ENCODE measurements at regions not wholly inside any gene's neighbourhood (a gene's known extent, or its start where the extent isn't known, plus 50 kb on each side); places are given as distances from the start of the nearest gene placed in this dataset.

DNA sequence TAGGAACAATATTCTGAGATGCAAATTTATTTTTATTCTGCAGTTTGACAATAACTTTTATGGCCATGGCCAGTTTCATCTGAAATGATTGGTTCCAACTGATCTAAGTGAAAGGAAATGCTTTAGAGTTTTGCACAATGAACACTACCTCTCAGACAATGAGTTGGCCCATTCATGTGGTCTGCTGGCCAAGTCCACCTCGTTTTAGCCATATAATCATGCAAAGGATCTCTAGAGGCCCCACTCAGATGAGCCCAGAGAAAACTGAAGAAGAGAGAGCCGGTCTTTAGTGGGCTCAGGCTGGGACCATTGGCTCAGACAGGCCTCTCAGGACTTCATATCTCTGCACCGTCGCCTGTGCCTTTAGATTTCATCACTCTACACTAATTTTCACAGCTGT is 254.7 kb downstream of the MREG start:
- no peaks in the 10 kb centered on the region for H3K9me3 ChIP-seq
- WGBS (ENCODE audit: insufficient coverage, low coverage, low lambda C conversion rate, missing lambda C conversion rate) = 84% methylated on average over 4 of the region's 4 CpGs

DNA sequence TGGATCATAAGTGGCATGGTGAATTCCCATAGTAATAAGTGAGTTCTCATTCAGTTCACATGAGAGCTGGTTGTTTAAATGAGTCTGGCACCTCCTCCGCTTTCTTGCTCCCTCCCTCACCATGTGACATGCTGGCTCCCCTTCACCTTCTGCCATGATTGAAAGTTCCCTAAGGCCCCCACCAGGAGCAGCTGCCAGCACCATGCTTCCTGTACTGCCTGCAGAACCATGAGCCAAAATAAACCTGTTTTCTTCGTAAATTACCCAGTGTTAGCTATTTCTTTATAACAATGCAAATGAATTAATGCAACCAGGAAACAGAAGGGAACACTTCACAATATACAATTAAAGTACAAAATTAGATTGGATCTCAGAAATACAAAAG is 257.0 kb downstream of the MREG start:
- DNase-seq = no peak
- 81% methylated on average over 1 of the region's 2 CpGs for WGBS (ENCODE audit: insufficient coverage, low coverage, low lambda C conversion rate, missing lambda C conversion rate)
- Histone ChIP-seq H3K27ac (no peak overlapping the region), H3K4me3 (no peak overlapping the region), H3K4me1 (peaks cover 0 to 15% (median 0%) of the 10 kb centered on the region in 4 donors), H3K27me3 (no peaks in the 10 kb centered on the region), H3K9me3 (no peaks in the 10 kb centered on the region), H3K36me3 (no peaks in the 10 kb centered on the region)
- ATAC-seq = no peak
- no peak for TF ChIP-seq POLR2A (IDR thresholded peaks at IDR 0.05)
- TF ChIP-seq, protein P1, sequence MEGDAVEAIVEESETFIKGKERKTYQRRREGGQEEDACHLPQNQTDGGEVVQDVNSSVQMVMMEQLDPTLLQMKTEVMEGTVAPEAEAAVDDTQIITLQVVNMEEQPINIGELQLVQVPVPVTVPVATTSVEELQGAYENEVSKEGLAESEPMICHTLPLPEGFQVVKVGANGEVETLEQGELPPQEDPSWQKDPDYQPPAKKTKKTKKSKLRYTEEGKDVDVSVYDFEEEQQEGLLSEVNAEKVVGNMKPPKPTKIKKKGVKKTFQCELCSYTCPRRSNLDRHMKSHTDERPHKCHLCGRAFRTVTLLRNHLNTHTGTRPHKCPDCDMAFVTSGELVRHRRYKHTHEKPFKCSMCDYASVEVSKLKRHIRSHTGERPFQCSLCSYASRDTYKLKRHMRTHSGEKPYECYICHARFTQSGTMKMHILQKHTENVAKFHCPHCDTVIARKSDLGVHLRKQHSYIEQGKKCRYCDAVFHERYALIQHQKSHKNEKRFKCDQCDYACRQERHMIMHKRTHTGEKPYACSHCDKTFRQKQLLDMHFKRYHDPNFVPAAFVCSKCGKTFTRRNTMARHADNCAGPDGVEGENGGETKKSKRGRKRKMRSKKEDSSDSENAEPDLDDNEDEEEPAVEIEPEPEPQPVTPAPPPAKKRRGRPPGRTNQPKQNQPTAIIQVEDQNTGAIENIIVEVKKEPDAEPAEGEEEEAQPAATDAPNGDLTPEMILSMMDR (IDR thresholded peaks at IDR 0.05) = no peak
- intact Hi-C loops (cut with DNase I) = no loop called here

More for the DNA sequence above, 254.7 kb downstream of the MREG start:
- no peak for ATAC-seq
- H3K4me1 ChIP-seq = no peaks in the 10 kb centered on the region
- no peak overlapping the region for H3K27ac ChIP-seq
- no peaks in the 10 kb centered on the region for H3K27me3 ChIP-seq
- no peak overlapping the region for H3K4me3 ChIP-seq
- intact Hi-C loops (cut with DNase I) = no loop called here
- no peak for DNase-seq
- TF ChIP-seq, protein P1 (IDR thresholded peaks at IDR 0.05) = no peak
- no peak for TF ChIP-seq POLR2A (IDR thresholded peaks at IDR 0.05)
- H3K36me3 ChIP-seq = no peaks in the 10 kb centered on the region

DNA sequence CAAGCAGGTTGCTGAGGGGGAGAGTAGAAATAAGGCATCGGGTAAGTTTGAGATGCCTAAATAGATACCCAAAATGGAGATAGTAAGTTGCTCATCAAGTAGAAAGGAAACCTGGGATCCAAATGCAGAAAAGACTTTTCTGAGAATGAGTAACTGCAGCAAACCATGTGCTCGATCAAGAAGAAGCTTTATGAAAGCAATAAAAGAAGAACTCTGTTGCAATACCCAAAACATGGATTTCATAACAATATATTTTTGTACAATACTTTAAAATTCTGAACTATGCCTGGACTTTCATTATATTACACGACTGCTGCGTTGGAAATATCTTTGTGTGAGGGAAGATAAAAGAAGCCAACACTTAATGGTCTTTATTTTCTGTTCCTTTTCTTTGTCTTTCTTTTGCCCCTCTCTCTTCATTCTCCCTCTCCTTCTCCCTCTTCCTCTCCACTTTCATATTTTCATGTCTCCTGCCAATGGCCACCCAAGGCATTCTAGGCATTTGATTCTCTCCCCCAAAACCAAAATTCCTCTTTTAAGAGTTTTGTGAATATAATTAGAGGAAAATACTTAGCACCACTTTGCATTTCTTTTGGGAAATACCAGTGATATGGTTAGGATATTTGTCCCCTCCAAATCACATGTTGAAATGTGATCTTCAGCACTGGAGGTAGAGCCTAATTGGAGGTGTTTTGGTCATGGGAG is 257.6 kb downstream of the MREG start:
- TF ChIP-seq, protein P1 (IDR thresholded peaks at IDR 0.05) = no peak
- no peak for TF ChIP-seq POLR2A (IDR thresholded peaks at IDR 0.05)
- Histone ChIP-seq H3K27ac (no peak overlapping the region), H3K4me1 (peaks cover 0 to 21% (median 3%) of the 10 kb centered on the region in 4 donors), H3K36me3 (no peaks in the 10 kb centered on the region), H3K4me3 (no peak overlapping the region), H3K27me3 (no peaks in the 10 kb centered on the region), H3K9me3 (no peaks in the 10 kb centered on the region)
- DNase-seq = no peak
- ATAC-seq = no peak
- intact Hi-C loops (cut with DNase I) = no loop called here
- WGBS (ENCODE audit: insufficient coverage, low coverage, low lambda C conversion rate, missing lambda C conversion rate) = 71% methylated on average over 4 of the region's 4 CpGs

DNA sequence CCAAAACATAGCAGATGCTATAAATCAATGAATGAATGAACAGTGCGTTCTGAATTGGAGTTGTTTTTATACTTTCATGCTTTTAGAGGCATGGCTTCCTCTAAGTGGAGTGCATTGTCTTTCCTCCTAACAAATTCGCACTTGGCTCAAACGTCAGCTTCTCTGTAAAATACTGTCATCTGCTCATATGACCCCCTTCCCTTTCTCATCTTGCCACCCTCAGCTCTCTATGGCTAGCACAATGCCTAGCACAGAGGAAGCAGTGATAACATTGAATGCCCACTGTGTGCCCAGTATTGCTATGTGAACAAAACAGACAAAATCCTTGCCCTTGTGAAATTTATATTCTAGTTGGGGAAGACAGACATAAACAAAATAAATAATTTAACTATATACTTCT is 258.8 kb downstream of the MREG start:
- Histone ChIP-seq H3K4me3 (no peak overlapping the region), H3K27ac (no peak overlapping the region), H3K9me3 (no peaks in the 10 kb centered on the region), H3K4me1 (peaks cover 0 to 31% (median 8%) of the 10 kb centered on the region in 4 donors), H3K36me3 (no peaks in the 10 kb centered on the region), H3K27me3 (no peaks in the 10 kb centered on the region)
- 72% methylated on average over 3 of the region's 3 CpGs for WGBS (ENCODE audit: insufficient coverage, low coverage, low lambda C conversion rate, missing lambda C conversion rate)
- no peak for TF ChIP-seq POLR2A (IDR thresholded peaks at IDR 0.05)
- TF ChIP-seq, protein P1 (IDR thresholded peaks at IDR 0.05) = no peak
- DNase-seq (no peak), ATAC-seq (no peak)
- intact Hi-C loops (cut with DNase I) = no loop called here

All from right lobe of liver (tissue), 6 donors.